ENCODE measurements at regions not wholly inside any gene's neighbourhood (a gene's known extent, or its start where the extent isn't known, plus 50 kb on each side); places are given as distances from the start of the nearest gene placed in this dataset.

DNA sequence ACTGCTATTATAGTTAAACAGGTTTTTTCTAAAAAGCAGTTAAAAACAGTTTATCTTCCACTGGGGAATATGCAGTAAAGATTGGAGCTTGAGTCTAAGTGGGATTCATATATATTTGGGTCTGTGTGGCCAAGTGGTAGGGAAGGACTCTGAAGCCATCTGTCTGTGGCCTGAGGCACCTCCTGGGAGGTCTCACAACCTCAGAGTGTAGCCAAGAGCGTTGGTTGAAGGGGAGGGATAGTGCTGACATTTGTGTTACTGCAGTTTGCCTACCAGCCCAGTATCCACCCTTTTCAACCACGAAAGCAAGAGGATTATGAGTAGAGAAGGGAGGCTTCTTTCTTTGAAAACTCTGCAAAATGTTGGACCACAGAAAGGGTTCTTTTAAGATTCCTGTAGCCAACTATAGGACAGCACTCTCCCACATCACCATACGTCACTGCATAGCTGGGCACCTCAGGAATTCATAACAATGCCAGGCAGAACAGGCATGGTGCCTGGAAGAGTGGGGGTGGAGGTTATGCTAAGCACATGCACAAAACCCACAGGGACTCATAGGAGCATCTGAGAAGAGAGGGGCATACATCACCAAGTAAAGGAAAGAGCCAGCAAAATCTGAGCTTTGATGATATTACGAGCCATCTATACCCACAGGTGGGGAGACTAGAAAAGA lies 90.5 kb upstream of the HEY2 start:
- H4K5ac ChIP-seq (ENCODE audit: insufficient read length, low read depth, low read length): no peak overlapping the region
- H2BK15ac ChIP-seq (ENCODE audit: low read depth, low read length): no peak overlapping the region
- no peak overlapping the region; a peak in 2 of 7 replicates for H3K27ac Mint-ChIP-seq
- no peak overlapping the region for H2BK12ac ChIP-seq (ENCODE audit: insufficient read length, low read depth, low read length)
- no peak overlapping the region for H3K4me3 Mint-ChIP-seq
- H2BK20ac ChIP-seq (ENCODE audit: low read depth, low read length, poor library complexity, severe bottlenecking): no peak overlapping the region
- H3K4ac ChIP-seq (ENCODE audit: low read depth, low read length): no peak overlapping the region
- no CpG with 5 or more reads among the region's 4 CpGs for WGBS (ENCODE audit: extremely low coverage, insufficient read length, low lambda C conversion rate)
- H3K9me3 ChIP-seq (ENCODE audit: control insufficient read depth, low read depth, low read length): no peaks in the 10 kb centered on the region
- no peak overlapping the region for H2BK5ac ChIP-seq (ENCODE audit: insufficient read length, low read length)
- H2BK120ac ChIP-seq (ENCODE audit: low read depth, low read length, poor library complexity, severe bottlenecking): no peak overlapping the region
- no peaks in the 10 kb centered on the region; a peak in 1 of 7 replicates for H3K36me3 Mint-ChIP-seq (ENCODE audit: insufficient read depth in 1 of 3, low read depth in 3 of 3)
- H2AK5ac ChIP-seq (ENCODE audit: insufficient read length, low read length): no peak overlapping the region
- H2AFZ ChIP-seq (ENCODE audit: low read length): no peak overlapping the region
- H3K4me1 ChIP-seq (ENCODE audit: insufficient read depth, low read length): no peaks in the 10 kb centered on the region; the same call in 1 of the 2 replicates
- no peak overlapping the region for H3K56ac ChIP-seq (ENCODE audit: insufficient read length, low read depth, low read length)
- H3T11ph ChIP-seq (ENCODE audit: low read length): no peak overlapping the region
- no peaks in the 10 kb centered on the region for H3K27me3 Mint-ChIP-seq (ENCODE audit: low read depth)
- no peaks in the 10 kb centered on the region for H3K27me3 ChIP-seq (ENCODE audit: insufficient read depth, low read length)
- DNase-seq: no peak
- H3K27ac ChIP-seq (ENCODE audit: insufficient read length, low read depth, low read length): no peak overlapping the region
- H3K4me2 ChIP-seq (ENCODE audit: insufficient read depth, insufficient read length, low read length): no peak overlapping the region
- no peak overlapping the region for H3K23ac ChIP-seq (ENCODE audit: insufficient read length, low read depth, low read length)
- no peak overlapping the region for H3K9ac ChIP-seq (ENCODE audit: extremely low read depth, insufficient read length, low read length)
- H3K79me1 ChIP-seq (ENCODE audit: insufficient read depth, low read depth, low read length, poor library complexity, severe bottlenecking): no peaks in the 10 kb centered on the region
- no peak overlapping the region for H3K14ac ChIP-seq (ENCODE audit: insufficient read depth, low read length)
- no peaks in the 10 kb centered on the region for H3K79me2 ChIP-seq (ENCODE audit: insufficient read depth, low read length)
- no peaks in the 10 kb centered on the region for H4K20me1 ChIP-seq (ENCODE audit: control insufficient read depth, insufficient read depth, insufficient read length)
- H4K8ac ChIP-seq (replicated peaks; ENCODE audit: insufficient read length, low read depth, low read length): no peak overlapping the region
- H4K91ac ChIP-seq (ENCODE audit: insufficient read length, low read depth, low read length): no peak overlapping the region
- no peak overlapping the region for H3K18ac ChIP-seq (ENCODE audit: insufficient read length, low read depth, low read length)
- TF ChIP-seq, protein P1, sequence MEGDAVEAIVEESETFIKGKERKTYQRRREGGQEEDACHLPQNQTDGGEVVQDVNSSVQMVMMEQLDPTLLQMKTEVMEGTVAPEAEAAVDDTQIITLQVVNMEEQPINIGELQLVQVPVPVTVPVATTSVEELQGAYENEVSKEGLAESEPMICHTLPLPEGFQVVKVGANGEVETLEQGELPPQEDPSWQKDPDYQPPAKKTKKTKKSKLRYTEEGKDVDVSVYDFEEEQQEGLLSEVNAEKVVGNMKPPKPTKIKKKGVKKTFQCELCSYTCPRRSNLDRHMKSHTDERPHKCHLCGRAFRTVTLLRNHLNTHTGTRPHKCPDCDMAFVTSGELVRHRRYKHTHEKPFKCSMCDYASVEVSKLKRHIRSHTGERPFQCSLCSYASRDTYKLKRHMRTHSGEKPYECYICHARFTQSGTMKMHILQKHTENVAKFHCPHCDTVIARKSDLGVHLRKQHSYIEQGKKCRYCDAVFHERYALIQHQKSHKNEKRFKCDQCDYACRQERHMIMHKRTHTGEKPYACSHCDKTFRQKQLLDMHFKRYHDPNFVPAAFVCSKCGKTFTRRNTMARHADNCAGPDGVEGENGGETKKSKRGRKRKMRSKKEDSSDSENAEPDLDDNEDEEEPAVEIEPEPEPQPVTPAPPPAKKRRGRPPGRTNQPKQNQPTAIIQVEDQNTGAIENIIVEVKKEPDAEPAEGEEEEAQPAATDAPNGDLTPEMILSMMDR (conservative IDR thresholded peaks at IDR 0.05): no peak
- H3K4me1 Mint-ChIP-seq: peaks cover 14 to 15% of the 10 kb centered on the region in 2 experiments
- H3K23me2 ChIP-seq (ENCODE audit: insufficient read length, low read depth, low read length, poor library complexity, severe bottlenecking): no peaks in the 10 kb centered on the region
- no peaks in the 10 kb centered on the region for H3K9me3 Mint-ChIP-seq
